Dendritic cell treated with granulocyte-macrophage colony-stimulating factor and Interleukin-4, amounts not matched to agents 40 ng/mL and 50 ng/mL, for 4 days (primary cell): ENCODE measurements at regions not wholly inside any gene's neighbourhood (a gene's known extent, or its start where the extent isn't known, plus 50 kb on each side); places are given as distances from the start of the nearest gene placed in this dataset.

Source experiments
- H3K27ac Mint-ChIP-seq: one replicate; pipeline ENCODE4 v1.8.0; 2022; ENCODE audit warnings: mild to moderate bottlenecking, mixed read lengths
- H3K27me3 Mint-ChIP-seq: one replicate; pipeline ENCODE4 v1.8.0; 2022; ENCODE audit warnings: mild to moderate bottlenecking, mixed read lengths
- H3K36me3 Mint-ChIP-seq: one replicate; pipeline ENCODE4 v1.8.0; 2022; ENCODE audit warnings: low read depth, mixed read lengths
- H3K4me1 Mint-ChIP-seq: one replicate; pipeline ENCODE4 v1.8.0; 2022; ENCODE audit warnings: low read depth, mixed read lengths
- H3K4me3 Mint-ChIP-seq: one replicate; pipeline ENCODE4 v1.8.0; 2022; ENCODE audit warnings: mild to moderate bottlenecking, moderate library complexity, mixed read lengths
- H3K9me3 Mint-ChIP-seq: one replicate; pipeline ENCODE4 v1.8.0; 2022; ENCODE audit warnings: mixed read lengths
- intact Hi-C: fragments of 100-400 bp; cut with micrococcal nuclease; formaldehyde crosslinking; loops from one replicate; pipeline ENCODE4 v1.15.0; 2022

DNA sequence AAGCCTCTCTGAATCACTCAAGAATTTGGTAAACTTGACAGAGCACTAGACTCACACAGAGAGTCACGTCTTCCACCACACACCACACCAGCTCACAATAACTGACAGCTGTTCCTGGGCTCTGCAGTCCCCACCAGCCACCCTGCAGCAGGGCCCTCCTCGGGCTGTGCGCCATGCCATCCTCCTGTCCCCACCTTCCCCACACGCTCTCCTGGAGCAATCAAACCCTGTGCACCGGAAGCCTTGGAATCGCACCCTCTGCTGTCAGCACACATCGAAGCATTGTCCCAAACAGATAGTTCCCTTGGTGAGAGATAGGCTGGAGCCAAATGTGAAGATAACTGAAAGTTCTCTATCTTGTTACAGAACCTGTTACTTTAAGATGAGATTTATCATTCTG is 191.0 kb downstream of the TBXT start:
- intact Hi-C loops = no loop called here
- Mint-ChIP-seq H3K27ac (no peak overlapping the region), H3K9me3 (no peaks in the 10 kb centered on the region), H3K4me1 (no peaks in the 10 kb centered on the region), H3K27me3 (no peaks in the 10 kb centered on the region), H3K4me3 (no peak overlapping the region), H3K36me3 (no peaks in the 10 kb centered on the region)

DNA sequence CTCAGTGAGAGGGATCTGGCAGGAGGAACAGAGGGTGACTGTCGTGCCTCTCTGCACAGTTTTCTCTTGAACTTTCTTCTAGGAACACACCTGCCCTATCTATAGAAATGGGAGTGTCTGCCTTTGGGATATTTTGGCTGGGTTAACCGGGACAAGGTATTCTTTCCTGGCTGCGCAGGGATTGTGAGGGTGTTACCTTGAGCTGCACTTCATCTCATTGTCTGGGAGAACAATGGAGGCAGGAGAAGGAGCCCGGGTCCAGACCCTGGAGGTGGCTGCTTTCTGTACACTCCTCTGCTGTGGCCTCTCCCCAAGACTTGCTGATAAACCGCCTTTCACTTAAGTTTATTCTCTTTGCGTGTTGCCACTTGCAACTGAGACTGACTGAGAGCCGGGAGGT is 192.8 kb downstream of the TBXT start:
- Mint-ChIP-seq H3K9me3 (no peaks in the 10 kb centered on the region), H3K27me3 (no peaks in the 10 kb centered on the region), H3K27ac (no peak overlapping the region), H3K4me3 (no peak overlapping the region), H3K4me1 (no peaks in the 10 kb centered on the region), H3K36me3 (no peaks in the 10 kb centered on the region)
- intact Hi-C loops = no loop called here

DNA sequence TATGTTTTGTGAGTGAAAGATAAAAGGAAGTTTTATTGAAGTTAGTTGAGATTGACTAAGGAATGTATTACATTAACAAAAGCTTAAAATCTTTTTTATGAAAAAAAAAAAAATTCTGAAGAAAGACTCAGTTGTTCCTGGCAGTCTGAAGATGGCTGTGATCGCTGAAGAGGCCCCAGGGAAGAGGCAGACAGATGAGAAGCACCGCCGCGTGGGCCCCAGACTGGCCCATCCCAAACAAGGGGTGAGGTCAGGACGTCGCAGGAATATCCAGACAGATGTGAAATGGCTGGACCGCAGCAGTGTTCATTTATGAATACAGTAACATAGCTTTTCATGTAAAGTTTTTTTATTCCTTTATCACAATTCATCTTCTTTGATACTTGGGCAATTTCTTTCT is 194.2 kb downstream of the TBXT start:
- no peaks in the 10 kb centered on the region for H3K27me3 Mint-ChIP-seq
- H3K9me3 Mint-ChIP-seq = no peaks in the 10 kb centered on the region

DNA sequence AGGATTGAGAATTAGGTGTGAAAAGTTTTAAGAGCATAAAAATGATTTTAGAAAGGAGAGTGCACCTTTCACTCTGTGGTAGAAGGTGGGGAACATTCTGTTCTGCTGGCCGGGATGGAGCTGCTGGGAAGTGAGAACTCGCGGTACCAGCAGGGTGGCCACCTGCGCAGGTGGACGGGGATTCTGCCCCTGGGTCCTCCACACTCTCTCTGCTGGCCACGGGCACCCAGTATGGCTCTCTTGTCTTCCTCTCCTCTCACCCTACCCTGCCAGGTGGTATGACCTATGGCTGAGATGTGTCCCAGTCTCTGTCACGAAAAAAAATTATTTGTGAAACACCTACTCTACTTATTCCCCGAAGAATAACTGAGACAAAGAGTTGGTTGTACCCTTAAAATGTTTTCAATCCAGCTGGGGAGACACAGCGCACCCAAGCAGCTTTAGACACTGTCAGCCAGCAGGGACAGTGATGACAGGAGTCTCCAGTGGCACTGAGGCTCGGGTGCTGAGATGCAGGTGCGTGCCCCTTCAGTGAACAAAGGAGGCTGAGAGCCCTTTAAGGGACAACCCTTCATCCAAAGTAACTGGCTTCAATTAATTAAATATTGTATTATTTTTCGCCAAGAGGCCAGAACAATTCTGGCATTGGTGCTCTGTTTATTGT is 195.4 kb downstream of the TBXT start:
- no peaks in the 10 kb centered on the region for H3K36me3 Mint-ChIP-seq
- H3K4me1 Mint-ChIP-seq = no peaks in the 10 kb centered on the region
- H3K9me3 Mint-ChIP-seq = no peaks in the 10 kb centered on the region
- no peak overlapping the region for H3K27ac Mint-ChIP-seq
- intact Hi-C loops = no loop called here
- no peak overlapping the region for H3K4me3 Mint-ChIP-seq
- no peaks in the 10 kb centered on the region for H3K27me3 Mint-ChIP-seq

More for the DNA sequence above, 194.2 kb downstream of the TBXT start:
- H3K4me1 Mint-ChIP-seq = no peaks in the 10 kb centered on the region
- no peak overlapping the region for H3K27ac Mint-ChIP-seq
- H3K36me3 Mint-ChIP-seq = no peaks in the 10 kb centered on the region
- intact Hi-C loops = no loop called here
- H3K4me3 Mint-ChIP-seq = no peak overlapping the region

DNA sequence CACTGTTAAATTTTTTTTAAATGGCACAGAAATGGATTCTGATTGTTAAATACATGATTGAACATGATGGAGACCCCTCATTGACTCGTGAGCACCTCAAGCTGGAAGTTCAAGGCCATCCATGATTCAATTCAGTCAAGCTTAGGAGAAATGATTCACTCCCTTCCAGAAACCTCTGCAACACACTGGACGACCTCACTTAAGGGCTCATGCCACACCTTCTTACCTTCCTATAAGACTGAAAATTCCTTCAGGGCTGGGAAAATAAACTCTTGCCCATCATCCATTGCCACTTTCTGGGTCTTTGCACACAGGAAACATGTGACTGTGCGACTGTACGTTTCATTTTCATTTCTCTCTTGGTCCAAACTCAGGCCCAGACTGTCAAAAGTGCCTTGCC is 196.4 kb downstream of the TBXT start:
- intact Hi-C loops = no loop called here
- H3K4me3 Mint-ChIP-seq = no peak overlapping the region
- H3K4me1 Mint-ChIP-seq = no peaks in the 10 kb centered on the region
- no peaks in the 10 kb centered on the region for H3K9me3 Mint-ChIP-seq
- no peaks in the 10 kb centered on the region for H3K27me3 Mint-ChIP-seq
- no peak overlapping the region for H3K27ac Mint-ChIP-seq
- no peaks in the 10 kb centered on the region for H3K36me3 Mint-ChIP-seq

DNA sequence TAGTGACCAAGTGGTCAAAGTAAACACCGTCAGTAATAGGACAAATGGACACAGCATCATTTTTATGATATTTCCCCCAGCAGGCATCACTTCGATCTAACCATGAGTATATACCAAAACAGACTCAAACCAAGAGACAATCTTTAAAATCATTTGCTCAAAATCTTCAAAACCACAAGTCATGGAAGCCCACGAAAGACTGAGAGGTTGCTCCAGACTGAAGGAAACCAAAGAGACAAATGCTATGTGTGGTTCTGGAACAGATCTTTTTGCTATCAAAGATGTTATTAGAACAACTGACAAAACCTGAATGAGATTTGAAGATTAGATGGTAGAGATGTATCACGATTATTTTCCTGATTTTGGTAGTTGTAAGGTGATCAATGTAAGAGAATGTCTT is 197.7 kb downstream of the TBXT start:
- Mint-ChIP-seq H3K27me3 (no peaks in the 10 kb centered on the region), H3K36me3 (no peaks in the 10 kb centered on the region), H3K9me3 (no peaks in the 10 kb centered on the region), H3K4me1 (no peaks in the 10 kb centered on the region), H3K27ac (no peak overlapping the region), H3K4me3 (no peak overlapping the region)
- intact Hi-C loops = no loop called here

DNA sequence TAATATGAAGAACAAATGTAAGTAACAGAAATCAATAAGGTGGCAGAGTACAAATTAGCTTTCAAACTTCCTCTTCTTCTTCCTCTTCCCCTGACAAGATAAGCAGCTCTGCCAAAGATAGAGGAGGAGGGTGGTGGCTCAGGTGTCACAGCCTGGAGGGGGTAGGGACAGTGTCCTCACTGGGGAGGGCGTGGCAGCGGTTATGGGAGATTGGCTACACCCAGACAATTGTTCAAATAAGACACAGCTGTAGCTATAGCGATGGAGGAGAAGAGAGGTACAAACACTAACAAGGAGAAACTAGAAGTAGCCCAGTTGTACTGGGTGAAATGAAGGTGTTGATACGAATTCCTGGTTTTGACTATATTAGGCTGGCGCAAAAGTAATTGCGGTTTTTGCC is 198.5 kb downstream of the TBXT start:
- Mint-ChIP-seq H3K9me3 (no peaks in the 10 kb centered on the region), H3K27me3 (no peaks in the 10 kb centered on the region), H3K27ac (no peak overlapping the region), H3K4me3 (no peak overlapping the region), H3K4me1 (no peaks in the 10 kb centered on the region), H3K36me3 (no peaks in the 10 kb centered on the region)
- intact Hi-C loops = no loop called here

DNA sequence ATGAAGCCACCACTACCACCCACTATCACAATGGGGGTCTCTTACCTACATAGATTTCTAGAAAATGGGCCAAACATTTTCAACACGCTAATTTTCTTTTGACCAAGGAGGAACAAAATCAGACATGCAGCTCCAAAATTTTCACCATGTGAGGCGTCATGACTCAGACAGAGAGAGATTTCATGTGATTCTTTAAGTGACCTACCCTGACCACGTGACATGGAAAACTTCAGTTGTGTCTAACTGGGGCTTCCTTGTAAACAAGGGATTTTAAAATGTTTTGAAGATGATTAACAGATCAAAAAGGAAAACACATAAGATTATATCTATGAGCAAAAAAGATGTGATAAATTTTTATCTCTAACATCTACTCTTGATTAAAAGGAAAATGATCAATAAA is 199.2 kb downstream of the TBXT start:
- Mint-ChIP-seq H3K4me1 (no peaks in the 10 kb centered on the region), H3K27ac (no peak overlapping the region), H3K27me3 (no peaks in the 10 kb centered on the region), H3K9me3 (no peaks in the 10 kb centered on the region), H3K36me3 (no peaks in the 10 kb centered on the region), H3K4me3 (no peak overlapping the region)
- intact Hi-C loops = no loop called here

DNA sequence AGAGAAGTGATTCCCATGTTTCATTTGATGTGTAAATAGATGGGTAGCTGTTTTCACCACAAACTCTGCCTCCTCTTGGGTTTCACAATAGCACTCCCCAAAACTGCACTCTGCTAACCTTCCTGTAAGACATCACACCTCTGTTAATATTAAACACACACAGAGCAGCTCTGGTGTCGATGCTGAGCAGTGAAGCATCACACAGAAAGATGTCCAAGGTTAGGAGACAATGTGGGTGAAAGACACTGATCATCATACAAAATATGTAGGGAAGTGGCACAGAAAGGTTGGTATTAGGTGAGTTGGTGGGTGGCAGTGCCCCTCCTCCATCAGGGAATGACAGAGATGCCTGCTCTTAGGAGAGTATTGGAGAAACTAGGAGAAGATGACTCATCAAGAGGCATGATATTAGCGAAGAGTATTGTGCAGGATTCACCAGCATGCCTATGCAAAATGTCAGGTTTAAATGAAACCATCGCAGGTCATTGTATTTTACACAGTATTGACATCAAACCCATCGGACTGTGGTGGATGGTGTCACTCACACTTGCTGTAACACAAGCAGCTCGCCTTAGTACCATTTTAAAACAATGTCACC is 199.7 kb downstream of the TBXT start:
- no peaks in the 10 kb centered on the region for H3K9me3 Mint-ChIP-seq

DNA sequence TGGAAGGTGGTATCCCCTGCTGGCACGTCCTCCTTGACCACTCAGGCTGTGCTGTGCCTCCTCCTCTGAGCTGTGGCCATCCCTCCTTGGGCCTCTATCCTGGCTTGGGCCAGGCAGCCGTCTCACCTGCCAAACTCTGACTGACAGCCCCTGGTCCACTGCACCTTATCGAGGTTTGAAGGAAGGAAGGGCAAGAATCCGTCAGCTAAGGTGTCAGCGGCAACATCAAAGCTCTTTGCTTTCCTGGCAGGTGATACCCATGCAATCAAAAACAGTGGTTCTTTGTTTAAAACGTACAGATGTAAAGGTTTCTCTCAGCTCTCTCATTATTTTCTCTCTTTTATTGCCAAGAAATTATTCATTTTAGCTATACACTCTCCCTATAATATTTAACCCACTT is 203.9 kb downstream of the TBXT start:
- intact Hi-C loops = no loop called here
- H3K27me3 Mint-ChIP-seq = no peaks in the 10 kb centered on the region
- H3K4me3 Mint-ChIP-seq = no peak overlapping the region
- H3K36me3 Mint-ChIP-seq = no peaks in the 10 kb centered on the region
- no peak overlapping the region for H3K27ac Mint-ChIP-seq
- no peaks in the 10 kb centered on the region for H3K9me3 Mint-ChIP-seq
- no peaks in the 10 kb centered on the region for H3K4me1 Mint-ChIP-seq

More for the DNA sequence above, 199.7 kb downstream of the TBXT start:
- H3K27ac Mint-ChIP-seq = no peak overlapping the region
- intact Hi-C loops = no loop called here
- no peaks in the 10 kb centered on the region for H3K36me3 Mint-ChIP-seq
- H3K4me3 Mint-ChIP-seq = no peak overlapping the region
- H3K27me3 Mint-ChIP-seq = no peaks in the 10 kb centered on the region
- no peaks in the 10 kb centered on the region for H3K4me1 Mint-ChIP-seq

DNA sequence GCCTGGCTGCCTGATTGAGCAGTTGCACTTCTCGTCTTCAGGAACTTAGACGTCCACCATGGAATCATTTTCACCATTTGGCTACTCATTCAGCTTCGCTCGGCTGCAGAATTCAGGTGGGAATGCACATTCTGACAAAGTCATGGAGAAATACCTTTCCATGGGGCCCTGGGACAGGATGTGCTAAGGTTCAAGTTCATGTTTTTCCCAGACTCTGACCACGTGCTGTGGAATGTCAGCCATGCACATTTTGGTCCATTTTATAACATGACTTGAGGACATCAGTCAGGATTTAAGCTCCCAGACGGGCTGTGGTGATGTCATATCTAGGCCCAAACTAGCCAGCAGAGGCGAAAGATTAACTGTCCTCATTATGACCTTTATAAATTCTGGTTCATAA is 205.3 kb downstream of the TBXT start:
- Mint-ChIP-seq H3K9me3 (no peaks in the 10 kb centered on the region), H3K4me3 (no peak overlapping the region), H3K36me3 (no peaks in the 10 kb centered on the region), H3K27ac (no peak overlapping the region), H3K4me1 (no peaks in the 10 kb centered on the region), H3K27me3 (no peaks in the 10 kb centered on the region)
- intact Hi-C loops = no loop called here

DNA sequence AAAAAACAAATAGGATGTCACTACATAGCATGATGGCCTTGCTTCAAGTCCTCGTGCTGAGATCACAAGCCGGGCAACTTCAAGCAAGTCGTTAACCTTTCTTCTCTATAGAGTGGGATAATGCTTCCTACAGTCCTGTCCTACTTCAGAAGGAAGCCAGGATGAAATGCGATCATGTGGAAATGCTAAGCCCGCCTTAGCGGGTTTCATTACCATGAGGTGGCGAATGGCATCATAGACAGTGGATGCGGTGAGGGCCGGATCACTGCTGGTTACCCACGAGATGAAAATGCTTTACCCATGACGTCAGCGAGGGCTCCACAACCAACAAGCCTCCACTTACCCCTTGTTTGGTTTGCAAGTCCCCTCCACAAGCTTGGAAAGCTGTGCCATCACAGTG is 206.4 kb downstream of the TBXT start:
- Mint-ChIP-seq H3K27ac (no peak overlapping the region), H3K4me3 (no peak overlapping the region), H3K4me1 (no peaks in the 10 kb centered on the region), H3K27me3 (no peaks in the 10 kb centered on the region), H3K9me3 (no peaks in the 10 kb centered on the region), H3K36me3 (no peaks in the 10 kb centered on the region)
- intact Hi-C loops = no loop called here

DNA sequence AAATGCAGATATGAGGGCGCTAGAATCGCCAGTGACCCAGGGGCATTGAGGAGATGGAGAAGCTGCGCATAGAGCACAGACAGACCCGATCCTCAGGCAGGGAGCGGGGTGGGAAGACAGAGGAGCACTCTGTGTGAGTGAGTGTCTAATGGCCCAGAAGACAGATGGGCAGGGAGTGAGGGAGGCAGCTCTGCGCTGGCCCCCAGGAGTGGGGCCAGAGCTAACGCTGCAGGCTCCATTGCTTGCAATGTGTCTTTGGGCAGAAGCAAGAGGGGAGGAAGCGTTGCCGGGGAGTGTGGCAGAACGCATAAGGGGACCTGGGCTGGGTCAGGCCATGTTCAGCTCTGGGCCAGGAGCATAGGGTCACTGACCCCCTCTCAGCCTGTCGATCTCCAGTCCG is 207.0 kb downstream of the TBXT start:
- no peak overlapping the region for H3K4me3 Mint-ChIP-seq
- H3K4me1 Mint-ChIP-seq = no peaks in the 10 kb centered on the region
- no peak overlapping the region for H3K27ac Mint-ChIP-seq
- no peaks in the 10 kb centered on the region for H3K36me3 Mint-ChIP-seq
- no peaks in the 10 kb centered on the region for H3K9me3 Mint-ChIP-seq
- intact Hi-C loops = no loop called here
- no peaks in the 10 kb centered on the region for H3K27me3 Mint-ChIP-seq

DNA sequence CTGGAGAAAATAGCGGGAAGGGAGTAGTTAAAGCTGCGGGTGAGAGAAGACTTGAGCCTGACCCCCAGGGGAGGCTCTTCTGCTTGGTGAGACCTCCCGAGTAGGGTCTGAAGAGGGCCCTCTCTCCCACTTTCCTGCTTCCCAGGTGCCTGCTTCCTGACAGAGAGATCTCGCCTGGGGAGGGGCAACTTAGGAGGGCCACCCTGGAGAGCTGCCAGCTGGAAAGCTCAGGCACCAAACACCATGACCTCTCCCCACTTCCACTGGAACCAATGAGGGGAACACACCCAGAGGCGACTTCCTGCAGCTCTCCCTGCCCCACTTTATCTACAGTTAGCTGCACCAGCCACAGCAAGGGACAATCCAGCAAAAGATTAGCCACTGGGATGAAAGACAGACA is 208.0 kb downstream of the TBXT start:
- Mint-ChIP-seq H3K27me3 (no peaks in the 10 kb centered on the region), H3K9me3 (no peaks in the 10 kb centered on the region), H3K4me3 (no peak overlapping the region), H3K27ac (no peak overlapping the region), H3K36me3 (no peaks in the 10 kb centered on the region), H3K4me1 (no peaks in the 10 kb centered on the region)
- intact Hi-C loops = no loop called here

DNA sequence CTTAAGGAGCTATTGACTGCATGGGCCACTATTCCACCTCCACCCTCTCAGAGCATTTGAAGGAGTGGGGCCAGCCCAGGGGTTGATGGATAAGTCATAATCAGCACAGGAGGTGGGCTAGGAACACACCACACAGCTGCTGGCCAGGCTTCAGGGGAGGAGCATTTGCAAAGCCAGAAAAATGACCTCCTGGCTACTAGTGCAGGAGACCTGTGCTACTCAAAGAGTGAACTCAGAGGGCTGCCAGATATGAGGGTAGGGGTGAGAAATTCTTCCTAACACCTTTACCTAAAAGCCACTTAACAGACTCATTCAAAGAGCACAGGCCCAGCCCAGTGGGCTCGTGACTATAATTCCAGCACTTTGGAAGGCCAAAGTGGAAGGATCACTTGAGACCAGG is 210.8 kb downstream of the TBXT start:
- Mint-ChIP-seq H3K27ac (no peak overlapping the region), H3K27me3 (no peaks in the 10 kb centered on the region), H3K9me3 (no peaks in the 10 kb centered on the region), H3K4me3 (no peak overlapping the region), H3K4me1 (no peaks in the 10 kb centered on the region), H3K36me3 (no peaks in the 10 kb centered on the region)
- intact Hi-C loops = no loop called here
